A673 (cell line): ENCODE measurements at regions not wholly inside any gene's neighbourhood (a gene's known extent, or its start where the extent isn't known, plus 50 kb on each side); places are given as distances from the start of the nearest gene placed in this dataset.

Experiments
- EZH2 ChIP-seq: fragments of 200-600 bp; sonication (generic); IDR thresholded peaks from 2 replicates; pipeline ENCODE4 v1.6.1; 2017; ENCODE audit warnings: borderline replicate concordance, low read depth, mild to moderate bottlenecking, mixed read lengths, antibody characterized with exemption, low read length; ENCODE audit not compliant: poor library complexity, severe bottlenecking
- TF ChIP-seq, protein P1 (sequence below): fragments of 300-800, 200-600 bp; sonication (generic); conservative IDR thresholded peaks from 2 replicates; pipeline ENCODE4 v1.5.1; 2017; ENCODE audit warnings: low read depth, mild to moderate bottlenecking, antibody characterized with exemption, low read length, moderate library complexity, mixed read lengths

- TF ChIP-seq, protein P1, sequence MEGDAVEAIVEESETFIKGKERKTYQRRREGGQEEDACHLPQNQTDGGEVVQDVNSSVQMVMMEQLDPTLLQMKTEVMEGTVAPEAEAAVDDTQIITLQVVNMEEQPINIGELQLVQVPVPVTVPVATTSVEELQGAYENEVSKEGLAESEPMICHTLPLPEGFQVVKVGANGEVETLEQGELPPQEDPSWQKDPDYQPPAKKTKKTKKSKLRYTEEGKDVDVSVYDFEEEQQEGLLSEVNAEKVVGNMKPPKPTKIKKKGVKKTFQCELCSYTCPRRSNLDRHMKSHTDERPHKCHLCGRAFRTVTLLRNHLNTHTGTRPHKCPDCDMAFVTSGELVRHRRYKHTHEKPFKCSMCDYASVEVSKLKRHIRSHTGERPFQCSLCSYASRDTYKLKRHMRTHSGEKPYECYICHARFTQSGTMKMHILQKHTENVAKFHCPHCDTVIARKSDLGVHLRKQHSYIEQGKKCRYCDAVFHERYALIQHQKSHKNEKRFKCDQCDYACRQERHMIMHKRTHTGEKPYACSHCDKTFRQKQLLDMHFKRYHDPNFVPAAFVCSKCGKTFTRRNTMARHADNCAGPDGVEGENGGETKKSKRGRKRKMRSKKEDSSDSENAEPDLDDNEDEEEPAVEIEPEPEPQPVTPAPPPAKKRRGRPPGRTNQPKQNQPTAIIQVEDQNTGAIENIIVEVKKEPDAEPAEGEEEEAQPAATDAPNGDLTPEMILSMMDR, result no peak
- no peak for TF ChIP-seq EZH2
These were observed 231.0 kb upstream of the ADAMTS16 start for GRCh38 chr5:4909086-4909485.
